H1 (cell line): ENCODE measurements at regions not wholly inside any gene's neighbourhood (a gene's known extent, or its start where the extent isn't known, plus 50 kb on each side); places are given as distances from the start of the nearest gene placed in this dataset.

Source experiments
- CTCF ChIA-PET: fragments of 300-600 bp; sonication (Branson Sonifier 250); formaldehyde crosslinking; loops from one replicate; lab custom pipeline; 2021; ENCODE audit not compliant: partially characterized antibody; lab: Charles Lee
- POLR2A ChIA-PET: fragments of 300-600 bp; sonication (Branson Sonifier 250); formaldehyde crosslinking; loops from one replicate; lab custom pipeline; 2021; ENCODE audit warnings: inconsistent platforms; ENCODE audit not compliant: partially characterized antibody; lab: Charles Lee
- DNase-seq, 2 experiments: peaks; one replicate each; pipeline versions ENCODE4 v3.0.0 to v3.0.0-alpha.2; 2010 to 2022; ENCODE audit warnings: low spot score in 2 of 2, low read depth in 1 of 2, mixed read lengths in 1 of 2
- FAIRE-seq: peaks from 2 replicates; lab custom pipeline; 2011; peaks lifted over from hg19 to GRCh38; lab: Jason Lieb, UNC
- H2AFZ ChIP-seq: 2 replicates; pipeline ENCODE4 v1.8.1; 2012; ENCODE audit warnings: low read length, inconsistent platforms
- H2AK5ac ChIP-seq: 2 replicates; pipeline ENCODE4 v1.6.1; 2013; ENCODE audit warnings: low read depth, low read length
- H2BK120ac ChIP-seq: replicated peaks from 2 replicates; pipeline ENCODE3; 2013; ENCODE audit warnings: low read depth, low read length, inconsistent platforms
- H2BK12ac ChIP-seq: 2 replicates; pipeline ENCODE4 v1.6.1; 2013; ENCODE audit warnings: low read depth, low read length
- H2BK15ac ChIP-seq: 2 replicates; pipeline ENCODE4 v1.6.1; 2013; ENCODE audit warnings: low read length
- H2BK20ac ChIP-seq: 2 replicates; pipeline ENCODE4 v1.6.1; 2013; ENCODE audit warnings: low read length
- H2BK5ac ChIP-seq: 2 replicates; pipeline ENCODE4 v1.6.1; 2013; ENCODE audit warnings: low read depth, low read length
- H3K14ac ChIP-seq: 2 replicates; pipeline ENCODE4 v1.6.1; 2013; ENCODE audit warnings: inconsistent platforms; ENCODE audit not compliant: insufficient read length
- H3K18ac ChIP-seq: 2 replicates; pipeline ENCODE4 v1.6.1; 2013; ENCODE audit warnings: low read length; ENCODE audit errors: extremely low read depth
- H3K23ac ChIP-seq: 2 replicates; pipeline ENCODE4 v1.6.1; 2013; ENCODE audit warnings: inconsistent platforms; ENCODE audit not compliant: insufficient read length
- H3K23me2 ChIP-seq: 2 replicates; pipeline ENCODE4 v1.6.1; 2013; ENCODE audit warnings: low read depth, low read length
- H3K27ac ChIP-seq: 2 replicates; pipeline ENCODE4 v1.6.1; 2011; ENCODE audit warnings: low read depth, low read length, inconsistent platforms
- H3K27me3 ChIP-seq, 4 experiments: replicated peaks in 1 of 4; 1 replicate in 1 of 4; 2 replicates in 3 of 4; pipeline versions ENCODE4 v1.6.1 to v1.8.1; 2011 to 2013; ENCODE audit warnings: low read length in 3 of 4, mild to moderate bottlenecking in 3 of 4, inconsistent platforms in 2 of 4, mixed read lengths in 2 of 4, moderate library complexity in 1 of 4; ENCODE audit not compliant: control insufficient read depth in 3 of 4, insufficient read depth in 3 of 4; ENCODE audit errors: extremely low read depth in 1 of 4
- H3K36me3 ChIP-seq, 4 experiments: 2 replicates each; pipeline versions ENCODE4 v1.6.1 to v1.8.1; 2011 to 2013; ENCODE audit warnings: mild to moderate bottlenecking in 4 of 4, low read length in 3 of 4, moderate library complexity in 2 of 4, control low read depth in 1 of 4, inconsistent platforms in 1 of 4; ENCODE audit not compliant: insufficient read depth in 4 of 4, control insufficient read depth in 2 of 4
- H3K4ac ChIP-seq: replicated peaks from 2 replicates; pipeline ENCODE3; 2013; ENCODE audit warnings: low read length, low read depth, mixed read lengths, inconsistent platforms; ENCODE audit not compliant: insufficient read length
- H3K4me1 ChIP-seq, 4 experiments: replicated peaks in 1 of 4; 1 replicate in 1 of 4; 2 replicates in 3 of 4; pipeline versions ENCODE4 v1.6.1 to v1.8.1; 2011 to 2013; ENCODE audit warnings: low read length in 3 of 4, inconsistent platforms in 2 of 4, mixed read lengths in 1 of 4; ENCODE audit not compliant: insufficient read depth in 4 of 4, control insufficient read depth in 3 of 4
- H3K4me2 ChIP-seq, 2 experiments: 2 replicates each; pipeline versions ENCODE4 v1.6.1 to v1.8.1; 2011 to 2013; ENCODE audit warnings: low read depth in 2 of 2, low read length in 2 of 2, control low read depth in 1 of 2, inconsistent platforms in 1 of 2, mild to moderate bottlenecking in 1 of 2; ENCODE audit not compliant: insufficient read depth in 1 of 2
- H3K4me3 ChIP-seq, 4 experiments: fragments of 200-600, 300-600 bp in 1 of 4; sonication (generic), shearing (Covaris generic), sonication (Bioruptor Twin) in 1 of 4; 2 replicates each; pipeline versions ENCODE4 v1.5.1 to v1.8.1; 2011 to 2016; ENCODE audit warnings: low read length in 4 of 4, low read depth in 3 of 4, control low read depth in 2 of 4, inconsistent platforms in 2 of 4, mild to moderate bottlenecking in 2 of 4, mixed read lengths in 1 of 4, moderate library complexity in 1 of 4; ENCODE audit not compliant: insufficient read depth in 2 of 4; ENCODE audit errors: extremely low read depth in 1 of 4
- H3K56ac ChIP-seq: replicated peaks from 2 replicates; pipeline ENCODE3; 2013; ENCODE audit warnings: low read depth, mild to moderate bottlenecking, mixed read lengths, low read length, inconsistent platforms; ENCODE audit not compliant: insufficient read length
- H3K79me1 ChIP-seq: 2 replicates; pipeline ENCODE4 v1.6.1; 2013; ENCODE audit warnings: low read depth, low read length, control low read depth
- H3K79me2 ChIP-seq, 2 experiments: 2 replicates each; pipeline versions ENCODE4 v1.6.1 to v1.8.1; 2012 to 2013; ENCODE audit warnings: low read length in 2 of 2, mild to moderate bottlenecking in 2 of 2, inconsistent platforms in 1 of 2; ENCODE audit not compliant: insufficient read depth in 2 of 2, control insufficient read depth in 1 of 2
- H3K9ac ChIP-seq, 4 experiments: replicated peaks in 1 of 4; 1 replicate in 1 of 4; 2 replicates in 3 of 4; pipeline versions ENCODE4 v1.6.1 to v1.8.1; 2011 to 2013; ENCODE audit warnings: low read depth in 3 of 4, low read length in 3 of 4, control low read depth in 2 of 4, mild to moderate bottlenecking in 2 of 4, moderate library complexity in 2 of 4, inconsistent platforms in 1 of 4; ENCODE audit errors: extremely low read depth in 1 of 4
- H3K9me3 ChIP-seq, 2 experiments: 2 replicates each; pipeline versions ENCODE4 v1.6.1 to v1.8.1; 2012 to 2013; ENCODE audit warnings: mild to moderate bottlenecking in 2 of 2, moderate library complexity in 2 of 2, control low read depth in 1 of 2, inconsistent platforms in 1 of 2, low read depth in 1 of 2, low read length in 1 of 2, mixed read lengths in 1 of 2; ENCODE audit not compliant: insufficient read depth in 2 of 2
- H4K20me1 ChIP-seq, 2 experiments: replicated peaks in 1 of 2; 2 replicates each; pipeline versions ENCODE3 to v1.8.1; 2011 to 2013; ENCODE audit warnings: inconsistent platforms in 2 of 2, low read length in 2 of 2, mild to moderate bottlenecking in 1 of 2; ENCODE audit not compliant: insufficient read depth in 2 of 2, control insufficient read depth in 1 of 2
- H4K5ac ChIP-seq: 2 replicates; pipeline ENCODE4 v1.6.1; 2013; ENCODE audit warnings: low read length, low read depth, mixed read lengths, inconsistent platforms; ENCODE audit not compliant: insufficient read length
- H4K8ac ChIP-seq: 2 replicates; pipeline ENCODE4 v1.8.0; 2013; ENCODE audit warnings: mild to moderate bottlenecking, moderate library complexity, low read length, inconsistent platforms; ENCODE audit not compliant: insufficient read depth; ENCODE audit errors: extremely low read depth
- H4K91ac ChIP-seq: replicated peaks from 2 replicates; pipeline ENCODE3; 2013; ENCODE audit warnings: low read length, mixed read lengths, inconsistent platforms; ENCODE audit not compliant: insufficient read length
- SP1 ChIP-seq: IDR thresholded peaks from 2 replicates; pipeline ENCODE4 v1.6.1; 2011; ENCODE audit warnings: low read depth, low read length
- TF ChIP-seq, protein P1 (sequence below): fragments of 300-600 bp; sonication (generic); IDR thresholded peaks from 2 replicates; pipeline ENCODE4 v1.7.1; 2012; ENCODE audit warnings: low read length, moderate library complexity, mild to moderate bottlenecking, inconsistent platforms; ENCODE audit not compliant: insufficient replicate concordance

GRCh38 chrX:7235071-7235470 lies 87.1 kb upstream of the PUDP start:
- Histone ChIP-seq H2BK20ac (no peak overlapping the region), H3K56ac (no peak overlapping the region), H3K9ac (no peak overlapping the region), H2BK12ac (no peak overlapping the region), H4K8ac (no peak overlapping the region), H4K91ac (no peak overlapping the region), H3K18ac (no peak overlapping the region), H3K14ac (no peak overlapping the region), H3K9me3 (no peaks in the 10 kb centered on the region), H3K23ac (no peak overlapping the region), H3K27me3 (peaks cover 0 to 5% (median 2%) of the 10 kb centered on the region in 4 experiments; a peak in 3 of 7 replicates), H3K27ac (no peak overlapping the region), H3K4me3 (no peak overlapping the region), H2BK5ac (no peak overlapping the region), H2AK5ac (no peak overlapping the region), H2BK120ac (no peak overlapping the region), H2AFZ (no peak overlapping the region), H3K4ac (no peak overlapping the region), H2BK15ac (no peak overlapping the region), H3K79me1 (no peaks in the 10 kb centered on the region), H4K20me1 (no peaks in the 10 kb centered on the region), H3K36me3 (no peaks in the 10 kb centered on the region), H3K4me2 (no peak overlapping the region), H3K23me2 (no peaks in the 10 kb centered on the region), H3K79me2 (no peaks in the 10 kb centered on the region), H3K4me1 (0 out of 7 replicates have a peak, but pooled peaks cover 0 to 3% (median 0%) of the 10 kb centered on the region in 4 experiments), H4K5ac (no peak overlapping the region)
- CTCF ChIA-PET, result no interaction called here
- no peak for FAIRE-seq
- DNase-seq, result no peak
- POLR2A ChIA-PET, result no interaction called here
- TF ChIP-seq, protein P1, sequence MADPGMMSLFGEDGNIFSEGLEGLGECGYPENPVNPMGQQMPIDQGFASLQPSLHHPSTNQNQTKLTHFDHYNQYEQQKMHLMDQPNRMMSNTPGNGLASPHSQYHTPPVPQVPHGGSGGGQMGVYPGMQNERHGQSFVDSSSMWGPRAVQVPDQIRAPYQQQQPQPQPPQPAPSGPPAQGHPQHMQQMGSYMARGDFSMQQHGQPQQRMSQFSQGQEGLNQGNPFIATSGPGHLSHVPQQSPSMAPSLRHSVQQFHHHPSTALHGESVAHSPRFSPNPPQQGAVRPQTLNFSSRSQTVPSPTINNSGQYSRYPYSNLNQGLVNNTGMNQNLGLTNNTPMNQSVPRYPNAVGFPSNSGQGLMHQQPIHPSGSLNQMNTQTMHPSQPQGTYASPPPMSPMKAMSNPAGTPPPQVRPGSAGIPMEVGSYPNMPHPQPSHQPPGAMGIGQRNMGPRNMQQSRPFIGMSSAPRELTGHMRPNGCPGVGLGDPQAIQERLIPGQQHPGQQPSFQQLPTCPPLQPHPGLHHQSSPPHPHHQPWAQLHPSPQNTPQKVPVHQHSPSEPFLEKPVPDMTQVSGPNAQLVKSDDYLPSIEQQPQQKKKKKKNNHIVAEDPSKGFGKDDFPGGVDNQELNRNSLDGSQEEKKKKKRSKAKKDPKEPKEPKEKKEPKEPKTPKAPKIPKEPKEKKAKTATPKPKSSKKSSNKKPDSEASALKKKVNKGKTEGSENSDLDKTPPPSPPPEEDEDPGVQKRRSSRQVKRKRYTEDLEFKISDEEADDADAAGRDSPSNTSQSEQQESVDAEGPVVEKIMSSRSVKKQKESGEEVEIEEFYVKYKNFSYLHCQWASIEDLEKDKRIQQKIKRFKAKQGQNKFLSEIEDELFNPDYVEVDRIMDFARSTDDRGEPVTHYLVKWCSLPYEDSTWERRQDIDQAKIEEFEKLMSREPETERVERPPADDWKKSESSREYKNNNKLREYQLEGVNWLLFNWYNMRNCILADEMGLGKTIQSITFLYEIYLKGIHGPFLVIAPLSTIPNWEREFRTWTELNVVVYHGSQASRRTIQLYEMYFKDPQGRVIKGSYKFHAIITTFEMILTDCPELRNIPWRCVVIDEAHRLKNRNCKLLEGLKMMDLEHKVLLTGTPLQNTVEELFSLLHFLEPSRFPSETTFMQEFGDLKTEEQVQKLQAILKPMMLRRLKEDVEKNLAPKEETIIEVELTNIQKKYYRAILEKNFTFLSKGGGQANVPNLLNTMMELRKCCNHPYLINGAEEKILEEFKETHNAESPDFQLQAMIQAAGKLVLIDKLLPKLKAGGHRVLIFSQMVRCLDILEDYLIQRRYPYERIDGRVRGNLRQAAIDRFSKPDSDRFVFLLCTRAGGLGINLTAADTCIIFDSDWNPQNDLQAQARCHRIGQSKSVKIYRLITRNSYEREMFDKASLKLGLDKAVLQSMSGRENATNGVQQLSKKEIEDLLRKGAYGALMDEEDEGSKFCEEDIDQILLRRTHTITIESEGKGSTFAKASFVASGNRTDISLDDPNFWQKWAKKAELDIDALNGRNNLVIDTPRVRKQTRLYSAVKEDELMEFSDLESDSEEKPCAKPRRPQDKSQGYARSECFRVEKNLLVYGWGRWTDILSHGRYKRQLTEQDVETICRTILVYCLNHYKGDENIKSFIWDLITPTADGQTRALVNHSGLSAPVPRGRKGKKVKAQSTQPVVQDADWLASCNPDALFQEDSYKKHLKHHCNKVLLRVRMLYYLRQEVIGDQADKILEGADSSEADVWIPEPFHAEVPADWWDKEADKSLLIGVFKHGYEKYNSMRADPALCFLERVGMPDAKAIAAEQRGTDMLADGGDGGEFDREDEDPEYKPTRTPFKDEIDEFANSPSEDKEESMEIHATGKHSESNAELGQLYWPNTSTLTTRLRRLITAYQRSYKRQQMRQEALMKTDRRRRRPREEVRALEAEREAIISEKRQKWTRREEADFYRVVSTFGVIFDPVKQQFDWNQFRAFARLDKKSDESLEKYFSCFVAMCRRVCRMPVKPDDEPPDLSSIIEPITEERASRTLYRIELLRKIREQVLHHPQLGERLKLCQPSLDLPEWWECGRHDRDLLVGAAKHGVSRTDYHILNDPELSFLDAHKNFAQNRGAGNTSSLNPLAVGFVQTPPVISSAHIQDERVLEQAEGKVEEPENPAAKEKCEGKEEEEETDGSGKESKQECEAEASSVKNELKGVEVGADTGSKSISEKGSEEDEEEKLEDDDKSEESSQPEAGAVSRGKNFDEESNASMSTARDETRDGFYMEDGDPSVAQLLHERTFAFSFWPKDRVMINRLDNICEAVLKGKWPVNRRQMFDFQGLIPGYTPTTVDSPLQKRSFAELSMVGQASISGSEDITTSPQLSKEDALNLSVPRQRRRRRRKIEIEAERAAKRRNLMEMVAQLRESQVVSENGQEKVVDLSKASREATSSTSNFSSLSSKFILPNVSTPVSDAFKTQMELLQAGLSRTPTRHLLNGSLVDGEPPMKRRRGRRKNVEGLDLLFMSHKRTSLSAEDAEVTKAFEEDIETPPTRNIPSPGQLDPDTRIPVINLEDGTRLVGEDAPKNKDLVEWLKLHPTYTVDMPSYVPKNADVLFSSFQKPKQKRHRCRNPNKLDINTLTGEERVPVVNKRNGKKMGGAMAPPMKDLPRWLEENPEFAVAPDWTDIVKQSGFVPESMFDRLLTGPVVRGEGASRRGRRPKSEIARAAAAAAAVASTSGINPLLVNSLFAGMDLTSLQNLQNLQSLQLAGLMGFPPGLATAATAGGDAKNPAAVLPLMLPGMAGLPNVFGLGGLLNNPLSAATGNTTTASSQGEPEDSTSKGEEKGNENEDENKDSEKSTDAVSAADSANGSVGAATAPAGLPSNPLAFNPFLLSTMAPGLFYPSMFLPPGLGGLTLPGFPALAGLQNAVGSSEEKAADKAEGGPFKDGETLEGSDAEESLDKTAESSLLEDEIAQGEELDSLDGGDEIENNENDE, result no peak
- TF ChIP-seq SP1, result no peak
